GM19043 (cell line): ENCODE measurements at regions not wholly inside any gene's neighbourhood (a gene's known extent, or its start where the extent isn't known, plus 50 kb on each side); places are given as distances from the start of the nearest gene placed in this dataset.
"Not testable (repeated sequence)": the region's sequence is repeated elsewhere in the genome, so short reads cannot be mapped to it uniquely, and the experiment has no call there.

Experiments used
- ATAC-seq: cut with Tn5 transposase; IDR thresholded peaks from one replicate; pipeline ENCODE4 v1.9.1; 2021; ENCODE audit warnings: low read depth; ENCODE audit not compliant: unreplicated experiment

DNA sequence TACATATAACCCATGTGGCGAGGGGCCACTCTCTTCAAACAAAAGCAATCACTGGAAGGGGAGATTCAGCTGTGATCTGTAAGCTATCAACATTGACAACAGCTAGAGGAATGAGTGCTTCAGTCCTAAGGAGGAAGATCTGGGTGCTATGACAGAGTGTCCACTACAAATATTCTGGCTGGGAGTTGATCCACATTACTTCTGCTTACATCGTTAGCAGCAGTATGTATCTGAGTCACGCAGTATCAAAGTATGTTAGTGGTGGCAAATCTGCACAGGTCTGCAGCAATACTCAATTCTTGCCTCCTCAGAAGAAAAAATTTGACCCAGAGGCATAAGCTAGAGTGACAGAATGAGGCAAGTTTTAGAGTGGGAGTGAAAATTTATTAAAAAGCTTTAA, 267.0 kb downstream of the PTH2R start:
- ATAC-seq, result no peak

DNA sequence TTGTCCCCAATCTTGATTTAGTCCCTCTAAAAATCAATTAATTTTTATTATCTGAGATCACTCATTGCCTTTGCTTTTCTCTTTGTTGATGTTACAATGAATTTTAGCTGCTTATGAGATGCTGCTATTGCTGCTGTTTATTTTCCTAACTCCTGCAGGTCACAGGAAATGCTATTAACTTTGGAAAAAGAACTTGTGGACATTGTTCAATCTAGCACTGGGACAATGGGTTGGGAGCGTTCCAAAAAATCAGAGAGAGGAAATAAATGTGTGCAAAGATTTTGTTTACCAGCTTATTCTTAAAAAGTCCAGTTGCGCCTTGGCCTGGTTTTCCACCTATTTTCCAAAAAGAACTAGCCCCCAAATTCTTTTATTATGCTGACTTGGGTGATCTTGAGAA, 268.3 kb downstream of the PTH2R start:
- no peak for ATAC-seq

DNA sequence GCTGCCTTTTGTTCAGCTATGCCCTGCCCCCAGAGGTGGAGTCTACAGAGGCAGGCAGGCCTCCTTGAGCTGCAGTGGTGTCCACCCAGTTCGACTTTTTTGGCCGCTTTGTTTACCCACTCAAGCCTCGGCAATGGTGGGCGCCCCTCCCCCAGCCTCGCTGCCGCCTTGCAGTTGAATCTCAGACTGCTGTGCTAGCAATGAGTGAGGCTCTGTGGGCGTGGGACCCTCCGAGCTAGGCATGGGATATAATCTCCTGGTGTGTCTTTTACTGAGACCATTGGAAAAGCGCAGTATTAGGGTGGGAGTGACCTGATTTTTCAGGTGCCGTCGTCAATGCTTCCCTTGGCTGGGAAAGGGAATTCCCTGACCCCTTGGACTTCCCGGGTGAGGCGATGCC, 279.3 kb downstream of the PTH2R start:
- not testable (repeated sequence) for ATAC-seq

DNA sequence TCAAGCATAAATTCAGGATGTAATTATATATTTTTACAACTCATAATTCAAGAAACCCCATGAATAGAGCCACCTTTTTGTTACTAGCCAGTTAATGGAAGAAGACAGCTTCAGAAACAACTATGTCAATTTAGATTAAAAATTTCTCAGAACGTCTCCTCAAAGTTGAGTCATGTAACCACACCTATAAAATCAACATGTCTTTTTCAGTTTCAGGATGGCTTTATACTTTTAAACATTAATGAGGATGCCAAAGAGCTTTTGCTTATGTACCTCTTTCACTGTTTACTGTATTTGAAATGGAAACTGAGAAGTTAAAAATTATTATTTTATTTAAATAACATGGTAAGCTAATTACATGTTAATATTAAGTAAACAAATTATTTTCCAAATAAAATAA, 280.1 kb downstream of the PTH2R start:
- ATAC-seq, result peak; percentile 59

DNA sequence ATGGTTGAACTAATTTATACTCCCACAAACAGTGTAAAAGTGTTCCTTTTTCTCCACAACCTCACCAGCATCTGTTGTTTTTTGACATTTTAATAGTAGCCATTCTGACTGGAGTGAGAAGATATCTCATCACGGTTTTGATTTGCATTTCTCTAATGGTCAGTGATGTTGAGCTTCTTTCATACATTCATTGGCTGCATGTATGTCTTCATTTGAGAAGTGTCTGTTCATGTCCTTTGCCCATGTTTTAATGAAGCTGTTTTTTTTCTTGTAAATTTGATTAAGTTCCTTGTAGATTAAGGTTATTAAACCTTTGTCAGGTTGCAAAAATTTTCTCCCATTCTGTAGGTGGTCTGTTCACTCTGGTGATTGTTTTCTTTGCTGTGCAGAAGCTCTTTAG, 281.1 kb downstream of the PTH2R start:
- not testable (repeated sequence) for ATAC-seq

DNA sequence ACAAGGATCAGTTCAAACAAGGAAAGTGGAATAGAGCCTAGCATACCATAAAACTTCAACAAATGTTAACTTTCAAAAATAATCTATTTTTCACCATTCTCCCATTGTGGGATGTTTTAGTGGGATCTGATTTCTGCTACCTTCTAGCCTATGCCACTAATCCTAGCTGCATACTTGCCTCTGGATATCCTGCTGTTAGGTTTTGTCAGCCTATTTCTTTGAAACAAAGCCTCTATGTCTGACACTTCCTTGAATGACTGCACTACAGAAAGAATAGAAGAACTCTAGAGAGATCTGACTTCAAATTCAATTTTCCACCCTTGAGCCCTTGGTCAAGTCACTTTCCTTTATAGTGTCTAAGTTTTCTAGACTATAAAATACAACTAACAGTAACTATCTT, 291.5 kb downstream of the PTH2R start:
- no peak for ATAC-seq

DNA sequence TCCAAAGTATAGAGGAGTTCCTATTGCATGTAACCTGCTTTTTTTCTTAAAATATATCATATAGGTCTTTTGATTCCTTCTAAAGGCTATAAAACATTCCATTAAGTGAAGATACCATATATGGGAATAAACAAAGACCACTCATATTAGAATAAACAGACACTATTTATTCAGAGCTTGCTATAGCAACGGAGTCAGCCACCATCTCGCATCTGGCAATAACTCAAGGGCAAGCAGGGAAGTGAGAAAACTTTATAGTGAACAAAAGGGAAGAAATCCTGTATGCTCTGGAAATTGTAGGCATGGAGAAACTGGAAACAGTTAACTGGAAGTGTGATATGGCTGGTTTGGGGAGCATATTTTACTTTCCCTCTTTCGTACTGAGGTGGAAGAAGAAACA, 301.9 kb downstream of the PTH2R start:
- ATAC-seq, result no peak

DNA sequence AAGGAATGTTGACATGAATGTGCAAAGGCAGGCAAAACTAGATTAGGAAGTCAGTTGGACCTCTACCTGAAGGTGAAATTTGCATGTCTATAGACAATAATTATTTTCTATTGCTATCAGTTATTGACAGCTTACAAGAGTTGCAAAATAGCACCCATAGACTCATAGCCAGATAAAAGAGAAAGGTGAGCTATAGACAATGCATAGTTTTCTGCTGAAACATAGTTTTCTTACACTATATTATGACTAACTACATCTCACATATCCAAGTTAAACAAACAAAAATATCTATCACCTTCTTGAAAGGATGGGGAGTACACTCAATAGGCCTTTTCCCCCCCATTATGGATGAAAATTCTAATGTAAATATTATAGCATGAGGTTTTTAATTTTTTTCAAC, 305.0 kb downstream of the PTH2R start:
- no peak for ATAC-seq

DNA sequence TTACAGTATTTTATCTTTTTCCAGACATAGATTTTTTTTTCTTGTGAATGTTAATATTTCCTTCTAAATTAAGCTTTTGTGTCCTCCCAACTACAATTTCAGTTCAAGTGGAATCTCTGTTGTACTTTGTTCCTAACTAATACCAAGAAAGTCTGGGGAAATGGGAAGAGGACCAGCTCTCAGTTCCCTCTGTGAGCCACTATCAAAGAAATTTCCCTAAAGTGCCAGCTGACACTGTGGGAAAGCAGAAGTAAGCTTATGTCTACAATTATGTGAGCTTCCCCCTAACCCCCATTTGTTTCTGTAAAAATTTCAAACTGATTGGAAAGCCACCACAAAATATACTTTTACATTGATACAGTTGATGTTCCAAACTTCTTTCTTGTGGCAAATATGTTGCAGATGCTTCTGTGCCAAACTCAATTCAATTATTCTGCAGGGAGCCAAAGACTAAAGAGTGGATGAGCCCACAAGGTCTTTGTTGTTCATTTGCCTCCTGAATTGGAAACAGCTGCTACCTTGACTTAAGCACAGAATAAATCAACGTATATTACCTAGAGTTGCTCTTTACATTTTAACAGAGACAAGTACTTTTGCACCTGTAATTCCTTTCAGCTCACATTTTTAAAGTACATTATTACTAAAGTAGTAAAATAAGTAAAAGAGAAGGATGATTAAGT, 306.6 kb downstream of the PTH2R start:
- ATAC-seq, result no peak

DNA sequence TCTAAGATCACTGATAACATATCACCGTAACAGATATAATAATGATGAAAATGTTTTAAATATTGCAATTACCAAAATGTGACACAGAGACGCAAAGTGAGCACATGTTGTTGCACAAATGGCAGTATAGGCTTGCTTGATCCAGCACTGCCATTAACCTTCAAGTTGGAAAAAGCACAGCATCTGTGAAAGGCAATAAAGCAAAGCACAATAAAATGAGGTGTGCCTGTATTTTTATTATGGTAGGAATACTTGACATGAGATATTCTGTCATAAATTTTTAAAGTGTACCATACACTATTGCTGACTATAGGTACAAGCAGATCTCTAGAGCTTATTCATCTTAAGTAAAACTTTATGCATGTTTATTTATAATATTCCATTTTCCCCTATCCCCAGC, 312.2 kb downstream of the PTH2R start:
- no peak for ATAC-seq

DNA sequence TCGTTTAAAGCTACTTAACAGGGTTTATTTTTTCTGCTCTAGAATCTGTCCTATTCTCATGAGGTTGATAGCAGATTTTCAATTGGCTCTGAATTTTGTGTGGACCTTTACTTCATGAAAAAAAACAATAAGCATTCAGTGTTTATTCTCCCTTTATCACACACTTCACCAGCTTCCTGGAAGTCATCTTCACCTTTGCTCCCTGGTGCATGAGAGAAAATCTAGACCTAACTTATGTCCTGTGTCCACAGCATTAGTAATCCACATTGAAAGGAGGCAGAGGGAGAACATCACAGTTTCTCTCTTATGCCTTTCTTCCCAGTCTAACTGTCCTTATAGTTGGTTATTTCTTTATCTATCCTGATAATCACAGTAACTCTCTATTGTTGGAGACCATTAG, 316.1 kb downstream of the PTH2R start:
- ATAC-seq, result no peak

DNA sequence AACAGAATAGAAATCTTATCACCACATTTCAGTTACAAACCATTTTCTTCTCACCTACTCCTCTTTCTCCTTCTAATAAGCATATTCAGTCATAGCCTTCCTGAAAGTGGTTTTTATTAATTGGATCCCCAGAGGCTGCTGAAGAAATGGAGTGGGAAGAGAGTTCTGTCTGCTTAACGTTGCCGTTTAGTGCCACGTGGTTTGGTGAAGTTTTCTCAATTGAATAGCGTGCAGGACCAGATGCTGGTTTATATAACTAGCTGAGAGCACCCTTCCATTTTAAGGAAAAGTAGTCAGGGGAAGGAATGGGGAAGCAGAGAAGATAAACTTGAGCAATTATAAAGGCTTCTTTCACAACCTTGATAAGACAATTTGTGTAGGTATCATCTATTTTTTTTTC, 318.7 kb downstream of the PTH2R start:
- no peak for ATAC-seq

DNA sequence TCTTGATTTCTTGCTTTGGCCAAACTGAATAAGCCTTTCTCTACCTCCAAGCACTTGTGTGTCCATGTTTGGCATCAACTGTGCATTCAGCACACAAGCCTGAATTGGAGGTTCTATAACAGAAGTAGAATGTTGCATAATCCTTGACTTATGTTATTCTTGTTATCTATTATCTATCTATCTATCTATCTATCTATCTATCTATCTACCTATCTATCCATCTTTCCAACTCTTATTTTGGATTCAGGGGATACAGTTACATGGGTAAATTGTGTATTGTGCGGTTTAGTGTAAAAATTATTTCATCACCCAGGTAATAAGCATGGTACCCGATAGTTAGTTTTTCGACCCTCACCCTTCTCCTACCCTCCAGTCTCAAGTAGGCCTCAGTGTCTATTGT, 319.6 kb downstream of the PTH2R start:
- no peak for ATAC-seq

DNA sequence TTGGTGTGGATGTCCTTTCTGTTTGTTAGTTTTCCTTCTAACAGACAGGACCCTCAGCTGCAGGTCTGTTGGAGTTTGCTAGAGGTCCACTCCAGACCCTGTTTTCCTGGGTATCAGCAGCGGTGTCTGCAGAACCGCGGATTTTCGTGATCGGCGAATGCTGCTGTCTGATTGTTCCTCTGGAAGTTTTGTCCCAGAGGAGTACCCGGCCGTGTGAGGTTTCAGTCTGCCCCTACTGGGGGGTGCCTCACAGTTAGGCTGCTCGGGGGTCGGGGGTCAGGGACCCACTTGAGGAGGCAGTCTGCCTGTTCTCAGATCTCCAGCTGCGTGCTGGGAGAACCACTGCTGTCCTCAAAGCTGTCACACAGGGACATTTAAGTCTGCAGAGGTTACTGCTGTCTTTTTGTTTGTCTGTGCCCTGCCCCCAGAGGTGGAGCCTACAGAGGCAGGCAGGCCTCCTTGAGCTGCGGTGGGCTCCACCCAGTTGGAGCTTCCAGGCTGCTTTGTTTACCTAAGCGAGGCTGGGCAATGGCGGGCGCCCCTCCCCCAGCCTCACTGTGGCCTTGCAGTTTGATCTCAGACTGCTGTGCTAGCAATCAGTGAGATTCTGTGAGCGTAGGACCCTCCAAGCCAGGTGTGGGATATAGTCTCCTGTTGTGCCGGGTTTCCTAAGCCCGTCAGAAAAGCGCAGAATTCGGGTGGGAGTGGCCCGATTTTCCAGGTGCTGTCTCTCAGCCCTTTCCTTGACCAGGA, 345.2 kb downstream of the PTH2R start:
- not testable (repeated sequence) for ATAC-seq

DNA sequence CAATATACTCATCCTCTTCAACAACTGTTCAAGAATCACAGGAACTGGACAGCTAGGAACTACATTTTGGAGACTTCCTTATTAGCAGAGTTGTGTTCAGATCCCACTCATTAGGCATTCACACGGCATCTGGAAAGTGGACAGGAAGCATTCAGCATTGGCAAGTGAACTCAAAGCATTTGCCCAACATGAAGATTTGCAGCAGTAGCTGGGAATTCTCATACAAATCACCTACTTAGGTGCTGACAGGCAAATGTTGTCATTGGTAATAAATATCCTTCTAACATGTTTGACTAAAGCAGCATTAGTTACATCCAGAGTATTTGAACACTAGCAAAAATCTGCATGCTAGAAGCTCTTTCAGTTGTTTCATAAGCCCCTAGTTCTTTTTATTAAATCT, 350.8 kb downstream of the PTH2R start:
- ATAC-seq, result no peak

DNA sequence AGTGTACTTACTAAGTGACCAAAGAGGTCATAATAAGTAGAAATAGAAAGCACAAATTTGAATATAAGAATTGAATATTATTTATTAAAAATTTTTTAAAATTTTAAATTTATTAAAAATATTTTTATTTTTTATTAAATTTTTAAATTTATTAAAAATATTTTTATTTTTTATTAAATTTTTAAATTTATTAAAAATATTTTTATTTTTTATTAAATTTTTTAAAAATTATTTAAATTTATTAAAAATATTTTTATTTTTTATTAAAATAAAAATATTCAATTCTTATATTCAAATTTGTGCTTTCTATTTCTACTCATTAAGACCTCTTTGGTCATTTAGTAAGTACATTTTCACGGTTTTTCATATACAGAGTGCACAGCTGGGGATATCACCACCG, 366.5 kb downstream of the PTH2R start:
- not testable (repeated sequence) for ATAC-seq

DNA sequence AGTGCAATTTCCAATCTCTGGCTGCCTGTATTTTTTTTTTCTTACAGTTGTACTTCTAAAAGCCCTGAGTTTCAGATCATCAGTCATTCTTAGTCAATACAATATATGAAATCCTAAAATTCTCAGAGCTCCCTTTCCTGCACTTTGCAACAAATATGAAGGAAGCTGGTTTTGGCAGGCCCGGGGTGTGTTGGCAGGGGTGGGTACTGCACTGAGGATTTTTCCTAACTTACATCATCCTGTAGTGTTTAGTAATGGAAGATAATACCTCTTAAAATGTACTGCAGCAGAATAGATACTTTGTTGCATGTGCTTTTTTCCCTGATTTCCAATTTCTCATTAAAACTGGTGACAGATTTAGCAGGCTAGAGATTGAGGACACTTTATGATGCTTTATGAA, 374.6 kb downstream of the PTH2R start:
- ATAC-seq, result no peak

DNA sequence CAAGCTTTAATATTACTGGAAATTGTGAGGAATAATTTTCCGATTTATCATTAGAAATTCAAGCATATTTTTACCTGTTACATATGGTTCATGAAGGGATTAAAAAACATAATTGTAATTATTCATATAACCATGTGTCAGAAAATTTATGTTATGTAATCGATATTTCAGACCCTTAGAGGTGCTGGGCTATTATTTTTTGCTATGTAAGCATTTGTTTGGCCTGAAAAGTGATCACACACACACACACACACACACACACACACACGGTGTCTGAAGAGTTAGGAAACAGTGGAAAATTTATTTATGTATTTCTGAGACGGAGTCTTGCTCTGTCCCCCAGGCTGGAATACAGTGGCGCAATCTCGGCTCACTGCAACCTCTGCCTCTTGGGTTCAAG, 375.5 kb downstream of the PTH2R start:
- ATAC-seq, result no peak

DNA sequence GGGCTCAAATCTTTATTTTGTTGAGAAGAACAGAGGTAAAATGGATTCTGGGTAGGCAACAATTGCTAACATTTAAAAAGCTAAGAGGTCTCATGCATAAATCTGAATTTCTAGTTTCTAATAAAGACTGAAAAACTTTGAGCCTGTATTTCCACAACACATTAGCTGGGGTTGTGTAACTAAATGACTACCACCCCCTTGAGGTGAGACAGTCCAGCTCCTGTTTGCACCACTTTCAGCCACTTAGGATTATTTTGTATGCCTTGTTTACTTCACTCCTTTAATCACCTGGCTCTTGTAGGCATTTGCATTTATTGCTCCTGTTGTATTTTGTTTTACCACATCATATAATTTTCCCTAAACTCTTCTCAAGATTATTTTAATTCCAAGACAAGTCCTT, 376.6 kb downstream of the PTH2R start:
- no peak for ATAC-seq

DNA sequence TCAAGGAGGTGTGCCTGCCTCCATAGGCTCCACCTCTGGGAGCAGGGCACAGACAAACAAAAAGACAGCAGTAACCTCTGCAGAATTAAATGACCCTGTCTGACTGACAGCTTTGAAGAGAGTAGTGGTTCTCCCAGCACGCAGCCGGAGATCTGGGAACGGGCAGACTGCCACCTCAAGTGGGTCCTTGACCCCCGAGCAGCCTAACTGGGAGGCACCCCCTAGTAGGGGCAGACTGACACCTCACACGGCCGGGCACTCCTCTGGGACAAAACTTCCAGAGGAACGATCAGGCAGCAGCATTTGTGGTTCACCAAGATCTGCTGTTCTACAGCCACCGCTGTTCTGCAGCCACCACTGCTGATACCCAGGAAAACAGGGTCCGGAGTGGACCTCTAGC, 378.2 kb downstream of the PTH2R start:
- not testable (repeated sequence) for ATAC-seq

DNA sequence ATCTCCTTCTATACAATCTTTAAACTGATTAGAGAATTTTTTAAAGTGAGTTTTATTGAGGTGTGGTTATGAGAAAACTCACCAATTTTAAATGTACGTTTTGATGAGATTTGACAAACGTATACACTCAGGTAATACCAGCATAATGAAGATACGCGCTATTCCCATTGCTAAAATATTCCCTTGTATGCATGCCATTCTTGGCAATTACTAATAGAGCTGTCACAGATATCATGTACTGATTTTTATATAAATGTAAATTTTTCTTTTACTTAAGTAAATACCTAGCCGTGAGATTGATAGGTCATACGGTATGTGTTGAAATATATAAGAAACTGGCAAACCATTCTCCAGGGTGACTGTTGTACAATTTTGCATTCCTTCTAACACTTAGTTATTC, 384.7 kb downstream of the PTH2R start:
- ATAC-seq, result no peak

DNA sequence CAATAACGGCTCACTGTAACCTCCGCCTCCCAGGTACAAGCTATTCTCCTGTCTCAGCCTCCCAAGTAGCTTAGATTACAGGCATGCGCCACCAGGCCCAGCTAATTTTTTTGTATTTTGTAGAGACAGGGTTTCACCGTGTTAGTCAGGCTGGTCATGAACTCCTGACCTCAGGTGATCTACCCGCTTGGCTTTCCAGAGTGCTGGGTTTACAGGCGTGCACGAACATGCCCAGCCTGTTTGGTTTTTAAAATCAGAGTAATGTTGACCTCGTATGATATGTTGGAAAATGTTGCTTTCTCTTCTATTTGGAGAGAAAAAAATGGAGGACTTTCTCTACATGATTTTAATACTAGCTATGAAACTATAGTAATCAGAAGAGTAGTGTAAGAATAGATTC, 386.2 kb downstream of the PTH2R start:
- no peak for ATAC-seq
